Fibroblast of the aortic adventitia (primary cell): ENCODE measurements at regions not wholly inside any gene's neighbourhood (a gene's known extent, or its start where the extent isn't known, plus 50 kb on each side); places are given as distances from the start of the nearest gene placed in this dataset.

Experiments used
- DNase-seq: peaks from one replicate; pipeline ENCODE4 v3.0.0-alpha.2; 2010; ENCODE audit warnings: low read depth
- H3K4me3 ChIP-seq: 2 replicates; pipeline ENCODE4 v1.5.1; 2011; ENCODE audit warnings: low read depth, mild to moderate bottlenecking, control low read depth, low read length, moderate library complexity
- TF ChIP-seq, protein P1 (sequence below): IDR thresholded peaks from 2 replicates; pipeline ENCODE4 v1.5.1; 2011; ENCODE audit warnings: mild to moderate bottlenecking, low read length, control low read depth, inconsistent platforms; ENCODE audit not compliant: insufficient read depth

DNA sequence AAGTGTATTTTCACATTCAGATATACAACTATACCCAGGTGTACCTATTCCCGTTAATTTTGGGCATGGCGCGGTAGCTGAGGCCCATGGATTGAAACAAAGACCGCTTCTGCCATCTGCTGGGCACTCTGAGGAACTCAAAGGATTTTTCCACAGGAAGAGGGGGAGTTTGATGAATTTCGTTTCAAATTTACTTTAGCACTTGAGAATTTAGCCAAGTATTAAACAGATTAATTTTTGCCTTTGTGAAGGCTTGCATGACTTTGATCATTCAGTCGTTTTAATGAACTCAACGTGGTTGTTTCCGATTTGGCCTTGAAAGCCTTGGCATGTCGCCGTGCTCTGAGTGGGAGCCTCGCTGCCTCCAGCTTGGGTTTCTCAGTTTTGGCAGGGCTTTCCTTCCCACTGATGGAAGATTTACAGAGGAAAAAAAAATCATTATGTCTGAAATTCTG, 153.2 kb upstream of the DDHD1 start:
- peak; percentile 81 for DNase-seq
- TF ChIP-seq, protein P1, sequence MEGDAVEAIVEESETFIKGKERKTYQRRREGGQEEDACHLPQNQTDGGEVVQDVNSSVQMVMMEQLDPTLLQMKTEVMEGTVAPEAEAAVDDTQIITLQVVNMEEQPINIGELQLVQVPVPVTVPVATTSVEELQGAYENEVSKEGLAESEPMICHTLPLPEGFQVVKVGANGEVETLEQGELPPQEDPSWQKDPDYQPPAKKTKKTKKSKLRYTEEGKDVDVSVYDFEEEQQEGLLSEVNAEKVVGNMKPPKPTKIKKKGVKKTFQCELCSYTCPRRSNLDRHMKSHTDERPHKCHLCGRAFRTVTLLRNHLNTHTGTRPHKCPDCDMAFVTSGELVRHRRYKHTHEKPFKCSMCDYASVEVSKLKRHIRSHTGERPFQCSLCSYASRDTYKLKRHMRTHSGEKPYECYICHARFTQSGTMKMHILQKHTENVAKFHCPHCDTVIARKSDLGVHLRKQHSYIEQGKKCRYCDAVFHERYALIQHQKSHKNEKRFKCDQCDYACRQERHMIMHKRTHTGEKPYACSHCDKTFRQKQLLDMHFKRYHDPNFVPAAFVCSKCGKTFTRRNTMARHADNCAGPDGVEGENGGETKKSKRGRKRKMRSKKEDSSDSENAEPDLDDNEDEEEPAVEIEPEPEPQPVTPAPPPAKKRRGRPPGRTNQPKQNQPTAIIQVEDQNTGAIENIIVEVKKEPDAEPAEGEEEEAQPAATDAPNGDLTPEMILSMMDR = peak; percentile 76
- H3K4me3 ChIP-seq = peak overlapping the region; percentile 63

DNA sequence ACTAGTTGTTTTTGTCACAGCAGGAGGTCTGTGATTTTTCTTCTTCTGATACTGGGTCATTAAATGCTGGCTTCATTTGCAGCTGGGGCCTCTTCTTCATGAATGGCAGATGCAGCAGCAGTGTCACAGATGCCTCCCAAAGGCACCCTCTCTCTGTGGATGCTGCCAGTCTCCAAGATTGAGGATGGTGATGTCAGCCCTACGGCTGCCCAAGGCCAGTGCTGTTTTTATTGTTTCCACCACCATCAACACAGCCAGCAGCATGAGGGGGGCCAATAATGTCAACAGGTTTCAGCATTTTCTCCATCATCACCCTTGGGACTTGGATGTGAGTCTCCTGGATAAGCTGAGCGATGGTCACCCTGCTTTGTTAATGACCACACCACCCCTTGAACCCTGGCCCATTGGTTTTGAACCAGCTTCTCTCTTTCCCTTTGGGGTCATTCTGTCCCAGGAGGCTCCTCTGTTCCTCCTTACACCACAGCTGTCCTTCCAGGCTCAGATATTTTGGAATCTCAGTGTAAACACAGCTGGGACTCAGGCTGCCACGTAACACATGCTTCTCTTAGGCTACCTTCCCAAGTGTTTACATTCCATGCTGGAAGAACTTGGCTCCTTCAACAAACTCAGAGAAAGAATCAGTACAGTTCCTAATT, 151.7 kb upstream of the DDHD1 start:
- TF ChIP-seq, protein P1 = no peak
- no peak overlapping the region for H3K4me3 ChIP-seq
- peak; percentile 38 for DNase-seq

DNA sequence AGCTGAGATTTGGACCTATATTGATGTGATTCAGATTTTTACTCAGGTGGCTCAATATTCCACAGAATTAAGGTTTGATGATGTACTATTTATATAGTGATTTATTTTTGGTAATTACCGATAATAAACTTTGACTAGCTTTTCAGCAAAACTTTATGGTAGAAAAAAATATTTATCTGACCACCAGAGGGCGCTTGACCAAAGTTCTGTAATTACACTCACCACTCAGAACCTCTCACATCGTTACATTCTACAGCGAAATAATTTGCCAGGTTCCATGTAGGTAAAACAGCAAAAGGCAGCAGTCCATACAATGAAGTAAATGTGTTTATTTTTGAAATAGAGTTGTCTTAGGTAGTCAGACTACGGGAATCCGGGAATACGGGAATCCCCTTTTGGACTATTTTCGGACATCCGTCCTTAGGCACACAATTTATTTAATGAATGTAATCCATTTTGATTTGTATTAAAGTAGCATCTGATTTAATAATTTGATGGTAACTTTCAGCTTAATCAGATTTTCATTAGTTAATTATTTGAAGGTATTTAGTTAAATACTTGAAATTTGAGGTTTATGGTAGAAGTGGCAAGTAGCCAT, 143.0 kb upstream of the DDHD1 start:
- no peak overlapping the region for H3K4me3 ChIP-seq
- TF ChIP-seq, protein P1 = peak; percentile 48
- peak; percentile 69 for DNase-seq

DNA sequence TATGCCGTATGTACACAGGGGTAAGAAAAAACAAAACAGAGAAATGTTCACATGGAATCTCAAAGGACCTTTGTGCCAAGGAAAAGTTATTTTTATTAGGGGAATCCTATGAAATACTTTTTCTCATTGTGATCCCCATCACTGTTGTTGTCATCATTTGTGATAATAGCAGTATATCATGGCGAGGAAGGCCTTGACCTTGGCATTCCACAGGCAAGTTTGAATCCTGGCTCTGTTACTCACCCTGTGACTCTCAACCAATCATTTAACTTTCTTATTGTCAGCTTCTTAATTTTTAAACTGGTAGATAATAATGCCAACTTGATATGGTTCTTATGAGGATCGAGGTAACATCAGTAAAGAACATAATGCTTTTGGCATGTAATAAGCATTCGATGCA, 142.2 kb upstream of the DDHD1 start:
- TF ChIP-seq, protein P1 = no peak
- H3K4me3 ChIP-seq = no peak overlapping the region
- DNase-seq = no peak

DNA sequence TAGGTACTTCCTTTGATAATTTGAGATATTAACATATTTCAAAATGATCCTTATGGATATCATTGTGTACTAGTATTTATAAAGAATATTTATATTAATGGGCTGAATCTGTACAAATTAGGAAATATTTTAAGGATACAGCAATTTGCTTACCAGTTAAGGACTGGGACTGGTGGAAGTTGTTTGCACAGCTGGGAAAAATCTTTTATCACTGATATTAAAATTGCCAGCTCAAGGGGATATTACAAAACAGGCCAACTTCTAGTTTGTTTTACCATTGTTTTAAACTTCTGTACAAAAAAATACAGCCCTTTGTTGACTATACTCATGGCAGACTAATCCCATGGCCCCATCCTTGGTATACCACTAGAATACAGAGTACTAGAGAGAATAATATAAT, 133.2 kb upstream of the DDHD1 start:
- no peak for DNase-seq
- TF ChIP-seq, protein P1 = no peak
- no peak overlapping the region for H3K4me3 ChIP-seq

GRCh38 chr14:53285821-53286220, 132.7 kb upstream of the DDHD1 start:
- no peak for DNase-seq
- H3K4me3 ChIP-seq = no peak overlapping the region
- TF ChIP-seq, protein P1 = no peak
